LoVo (cell line): ENCODE measurements at regions not wholly inside any gene's neighbourhood (a gene's known extent, or its start where the extent isn't known, plus 50 kb on each side); places are given as distances from the start of the nearest gene placed in this dataset.
"Not testable (repeated sequence)": the region's sequence is repeated elsewhere in the genome, so short reads cannot be mapped to it uniquely, and the experiment has no call there.

Experiments used
- DNase-seq: peaks from one replicate; pipeline ENCODE4 v3.0.0-alpha.2; 2016; ENCODE audit warnings: low spot score

DNA sequence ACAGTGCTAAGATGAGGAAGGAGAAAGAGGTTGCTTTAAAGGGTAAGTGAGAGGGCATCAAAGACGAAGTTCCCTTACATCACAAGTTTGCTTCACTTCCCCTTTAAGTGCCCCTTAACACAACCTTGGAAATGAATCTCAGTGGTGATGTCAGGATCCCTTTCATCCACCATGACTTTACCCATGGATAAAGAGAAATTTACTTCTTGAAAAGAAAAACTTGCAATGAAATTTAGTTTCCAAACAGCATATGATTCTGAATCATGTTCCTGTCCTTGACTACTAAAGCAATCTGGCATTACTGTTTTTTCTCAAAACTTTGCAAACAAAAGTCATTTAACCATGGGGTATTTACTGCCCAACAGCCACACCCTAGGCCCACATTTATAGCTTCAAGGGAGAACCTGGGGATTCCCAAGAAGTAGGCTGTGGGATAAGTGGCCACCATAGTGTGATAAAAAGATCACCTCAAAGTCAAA lies 135.9 kb downstream of the ITGB8 start:
- DNase-seq, result no peak

DNA sequence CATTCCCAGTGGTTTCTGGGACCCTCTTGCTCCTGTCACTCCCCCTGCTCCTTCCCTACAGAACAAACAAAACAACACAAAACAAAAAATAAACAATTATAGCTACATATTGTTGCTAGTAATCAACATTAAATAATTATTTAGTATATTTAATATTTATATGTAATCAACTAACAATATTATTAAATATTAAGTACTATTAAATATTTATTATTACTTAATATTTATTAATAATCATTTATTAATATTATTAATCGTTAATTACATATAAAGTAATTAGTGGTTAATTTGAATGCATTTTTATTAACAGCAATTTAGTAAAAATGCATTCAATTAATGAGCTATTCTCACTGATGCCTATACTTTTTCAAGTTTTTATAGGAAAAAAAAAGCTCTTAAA lies 139.4 kb downstream of the ITGB8 start:
- DNase-seq, result no peak

DNA sequence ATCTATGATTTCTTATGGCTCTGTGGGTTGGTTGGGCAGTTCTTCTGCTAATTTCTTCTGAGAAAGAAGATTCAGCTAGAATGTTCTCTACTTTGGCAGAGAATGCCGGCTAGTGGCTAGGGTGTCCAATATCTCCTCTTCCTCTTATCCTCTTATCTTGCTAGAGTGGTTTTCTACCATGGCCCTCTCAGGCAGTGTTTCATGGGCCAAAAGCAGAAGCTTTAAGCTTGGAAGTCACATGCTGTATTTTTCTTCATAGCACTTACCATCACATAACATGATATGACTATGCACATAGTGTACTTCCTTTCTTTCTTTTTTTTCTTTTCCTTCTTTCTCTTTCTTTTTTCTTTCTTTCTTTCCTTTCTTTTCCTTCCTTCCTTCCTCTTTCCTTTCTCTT lies 140.0 kb downstream of the ITGB8 start:
- DNase-seq, result no peak

GRCh38 chr7:20474249-20474648 lies 141.2 kb upstream of the ABCB5 start:
- no peak for DNase-seq

DNA sequence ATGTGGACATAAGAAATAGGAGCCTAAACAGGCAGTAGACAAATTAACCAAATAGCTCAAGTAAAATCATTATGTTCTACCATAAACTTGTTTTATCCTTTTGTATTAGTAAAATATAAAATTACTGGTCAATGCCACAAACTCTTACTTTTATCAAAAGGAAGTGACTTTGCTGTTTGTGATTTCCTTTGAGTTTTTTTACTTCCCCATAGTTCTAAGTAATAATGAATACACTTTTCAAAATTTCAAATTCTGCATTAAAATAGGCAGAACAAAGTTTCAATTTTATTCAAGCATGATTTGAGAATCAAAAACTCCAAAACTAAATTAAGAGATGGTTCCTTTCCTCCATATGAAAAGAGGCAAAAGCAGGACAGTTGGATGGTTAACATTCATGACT lies 139.7 kb upstream of the ABCB5 start:
- no peak for DNase-seq

DNA sequence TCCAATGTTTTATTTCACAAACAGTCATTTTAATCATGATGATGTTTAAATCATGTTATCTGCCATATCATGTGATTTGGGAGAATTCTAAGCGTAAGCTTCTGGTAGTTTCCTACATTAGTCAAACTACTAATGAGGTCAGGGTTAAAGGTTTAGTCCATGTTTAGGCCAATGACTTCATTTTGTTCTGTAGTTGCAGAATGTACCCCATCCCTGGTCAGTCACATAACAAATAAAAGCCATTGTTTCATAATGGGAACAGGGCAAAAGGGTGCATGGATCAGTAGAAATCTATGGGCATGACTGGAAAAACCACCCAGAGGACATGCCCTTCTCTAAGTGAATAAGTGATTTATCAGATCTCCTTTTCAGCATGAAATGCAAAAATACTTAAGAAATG lies 138.4 kb upstream of the ABCB5 start:
- no peak for DNase-seq

DNA sequence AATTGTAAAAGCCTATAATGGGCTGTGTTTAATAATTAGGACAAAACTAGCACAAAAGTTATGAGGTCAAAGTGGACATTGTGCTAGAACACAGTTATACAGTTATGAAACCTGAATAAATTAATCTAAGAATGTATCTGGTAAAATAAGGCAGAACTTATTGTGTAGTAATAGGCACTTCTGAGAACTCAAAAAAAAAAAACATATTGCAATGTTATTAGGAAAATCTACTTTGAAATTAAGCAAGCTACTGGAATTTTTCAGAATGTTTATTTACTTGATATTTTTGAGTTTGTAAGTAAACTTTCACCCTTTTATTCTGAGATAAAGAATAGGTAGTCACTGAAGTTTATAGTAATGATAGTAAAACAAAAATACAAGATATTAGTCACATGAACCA lies 135.8 kb upstream of the ABCB5 start:
- no peak for DNase-seq

DNA sequence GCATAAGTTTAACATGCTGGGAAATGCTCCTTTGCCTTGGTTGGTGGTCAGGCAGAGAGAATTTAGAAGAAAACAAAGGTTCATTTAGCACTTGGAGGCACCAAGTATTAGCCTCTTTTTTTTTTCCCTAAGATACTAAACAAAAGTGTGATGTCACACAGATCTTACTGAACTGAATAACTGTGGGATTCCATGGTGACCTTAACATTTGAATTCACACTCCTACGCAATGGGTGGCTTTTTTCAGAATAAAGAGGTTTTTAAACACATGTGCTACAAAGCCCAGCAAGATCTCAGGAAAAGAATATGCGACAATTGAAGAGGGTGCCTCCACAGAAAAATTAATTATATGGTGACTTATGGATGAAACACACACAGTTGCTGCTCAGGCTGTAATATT lies 133.4 kb upstream of the ABCB5 start:
- DNase-seq, result no peak

GRCh38 chr7:20484356-20484755 lies 131.1 kb upstream of the ABCB5 start:
- no peak for DNase-seq

DNA sequence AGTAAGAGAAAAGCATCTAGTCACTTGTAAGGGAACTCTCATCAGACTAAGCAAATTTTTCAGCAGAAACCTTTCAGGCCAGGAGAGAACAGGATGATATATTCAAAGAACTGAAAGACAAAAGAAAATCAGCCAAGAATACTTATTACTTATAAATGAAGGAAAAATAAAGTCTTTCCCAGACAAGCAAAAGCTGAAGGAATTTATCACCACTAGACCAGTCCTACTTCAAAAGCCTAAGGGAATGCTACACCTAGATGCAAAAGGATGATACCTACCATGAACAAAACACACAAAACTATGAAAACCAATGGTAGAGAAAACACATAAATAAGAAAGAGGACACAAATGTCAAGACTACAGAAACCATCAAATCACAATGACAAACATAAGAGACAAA lies 126.6 kb upstream of the ABCB5 start:
- DNase-seq, result no peak

- DNase-seq, result no peak
Observed at GRCh38 chr7:20491284-20491683, 124.2 kb upstream of the ABCB5 start.

- no peak for DNase-seq
Observed at GRCh38 chr7:20494566-20494965, 120.9 kb upstream of the ABCB5 start.

DNA sequence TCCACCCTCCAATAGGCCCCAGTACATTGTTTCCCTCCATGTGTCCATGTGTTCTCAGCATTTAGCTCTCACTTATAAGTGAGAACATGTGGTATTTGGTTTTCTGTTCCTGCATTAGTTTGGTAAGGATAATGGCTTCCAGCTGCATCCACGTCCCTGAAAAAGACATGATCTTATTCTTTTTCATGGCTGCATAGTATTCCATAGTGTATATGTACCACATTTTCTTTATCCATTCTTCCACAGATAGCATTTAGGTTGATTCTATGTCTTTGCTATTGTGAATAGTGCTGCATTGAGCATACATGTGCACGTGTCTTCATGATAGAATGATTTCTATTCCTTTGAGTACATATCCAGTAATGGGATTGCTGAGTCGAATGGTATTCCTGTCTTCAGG lies 114.0 kb upstream of the ABCB5 start:
- DNase-seq, result not testable (repeated sequence)

DNA sequence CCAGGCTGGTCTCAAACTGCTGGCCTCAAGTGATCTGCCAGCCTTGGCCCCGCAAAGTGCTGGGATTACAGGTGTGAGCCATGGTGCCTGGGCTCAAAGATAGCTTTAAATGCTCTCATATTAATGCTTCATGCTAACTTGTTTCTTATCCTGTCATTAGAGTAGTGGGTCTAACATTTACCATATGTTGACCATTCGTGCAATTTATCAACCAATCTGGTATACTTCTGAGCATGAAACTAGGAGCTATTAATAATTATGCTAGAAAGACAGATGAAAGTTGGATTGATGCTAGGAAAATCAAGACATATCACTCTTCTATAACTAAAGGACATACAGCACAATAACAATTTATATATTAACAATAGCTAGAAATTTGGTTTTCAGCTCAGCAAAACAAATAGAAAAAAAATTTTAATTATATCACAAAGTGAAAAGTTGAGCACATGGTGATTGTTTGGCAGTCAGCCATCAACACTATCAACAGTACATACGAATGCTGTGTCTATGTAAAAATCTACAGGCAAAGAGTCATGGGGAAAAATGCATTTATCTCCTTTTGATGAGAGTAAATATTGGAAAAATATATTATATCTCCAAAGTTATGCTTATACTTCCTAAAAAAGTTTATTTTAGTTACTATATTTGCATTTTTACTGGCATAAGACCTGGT lies 112.1 kb upstream of the ABCB5 start:
- DNase-seq, result no peak

- DNase-seq, result no peak
Observed at GRCh38 chr7:20504060-20504459, 111.4 kb upstream of the ABCB5 start.

- no peak for DNase-seq
Observed at GRCh38 chr7:20506175-20506574, 109.3 kb upstream of the ABCB5 start.

- DNase-seq, result no peak
Observed at GRCh38 chr7:20507157-20507556, 108.3 kb upstream of the ABCB5 start.

GRCh38 chr7:20508109-20508508 lies 107.4 kb upstream of the ABCB5 start:
- no peak for DNase-seq

DNA sequence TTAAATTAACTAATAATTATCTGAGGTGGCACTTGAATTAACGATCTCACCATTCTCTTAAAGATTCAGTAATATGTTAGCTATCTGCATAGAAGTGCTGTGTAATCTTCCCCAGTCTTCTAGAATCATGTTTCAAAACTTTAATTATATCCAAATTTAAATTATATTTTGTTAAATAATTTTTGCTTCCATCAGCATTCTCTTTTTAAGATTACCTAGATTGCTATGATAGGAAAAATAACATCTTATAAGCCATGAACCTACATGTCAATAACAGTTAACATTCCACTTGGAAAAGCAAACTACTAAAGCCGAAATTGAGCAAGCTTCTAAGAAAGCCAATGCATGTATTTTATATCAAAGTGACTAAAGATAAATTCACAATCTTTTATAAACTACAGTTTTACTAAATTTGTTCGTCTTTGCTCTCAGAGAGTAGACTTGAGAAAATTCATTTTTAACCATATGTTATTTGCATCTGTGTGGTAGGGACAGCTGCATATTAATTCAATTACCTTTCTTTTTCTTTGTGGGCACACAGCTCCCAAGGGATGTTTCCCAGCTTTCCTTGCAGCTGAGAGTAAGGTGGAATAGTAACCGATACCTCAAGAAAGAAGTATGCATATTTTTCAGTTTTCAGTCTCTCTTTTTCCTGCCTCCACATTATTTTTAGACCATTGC lies 105.4 kb upstream of the ABCB5 start:
- no peak for DNase-seq

DNA sequence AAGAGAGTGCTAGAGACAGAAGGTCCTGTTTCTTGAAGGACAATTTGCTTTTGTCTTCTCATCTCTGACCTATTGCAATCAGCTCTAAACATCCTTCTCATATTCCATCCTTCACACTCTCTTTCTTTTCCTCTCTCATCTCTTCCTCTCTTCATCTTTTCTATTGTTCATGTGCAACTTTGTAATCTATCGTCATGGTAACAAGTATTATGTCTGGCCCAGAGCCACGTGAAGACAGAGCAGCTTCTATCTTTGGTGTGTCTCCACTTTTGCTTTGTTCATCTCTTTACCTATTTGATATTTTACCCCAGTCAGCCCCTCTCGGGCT lies 104.9 kb upstream of the ABCB5 start:
- DNase-seq, result no peak

DNA sequence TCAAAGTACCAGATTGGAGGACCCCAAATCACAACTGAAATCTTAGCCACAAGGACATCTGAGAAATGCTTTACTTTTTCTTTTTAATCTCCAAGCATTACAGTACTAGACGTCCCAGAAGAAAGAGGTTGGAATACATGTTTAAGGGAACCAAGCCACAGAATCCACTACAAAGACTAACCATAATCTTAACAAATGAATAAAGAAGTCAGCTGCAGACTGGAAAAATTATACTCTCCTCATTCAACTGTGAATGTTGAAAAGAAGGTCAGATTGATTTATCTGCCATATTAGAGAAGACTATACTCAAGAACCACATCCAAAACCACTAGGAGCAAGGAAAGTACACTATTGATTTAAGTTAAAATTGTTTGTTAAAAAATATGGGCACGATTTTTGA lies 102.1 kb upstream of the ABCB5 start:
- DNase-seq, result no peak

- DNase-seq, result no peak
Observed at GRCh38 chr7:20513897-20514296, 101.6 kb upstream of the ABCB5 start.

DNA sequence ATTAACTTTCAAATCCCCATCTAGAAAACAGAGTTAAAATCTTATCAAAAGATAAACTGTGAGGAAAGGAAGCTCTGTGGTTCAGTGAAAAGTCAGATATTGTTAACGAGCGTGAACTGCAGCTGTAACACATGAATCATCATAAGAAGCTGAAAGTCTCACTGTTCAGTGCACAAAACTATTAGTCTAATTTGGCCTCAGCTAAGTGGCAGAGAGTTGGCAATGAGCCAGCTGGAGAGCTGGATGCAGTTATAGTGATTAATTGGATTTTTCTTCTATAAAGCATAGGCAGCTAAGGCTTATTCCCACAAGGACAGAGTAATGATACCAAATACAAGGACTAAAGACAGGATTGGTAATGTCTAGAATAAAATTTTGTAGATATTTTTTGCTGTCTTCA lies 101.1 kb upstream of the ABCB5 start:
- peak; percentile 53 for DNase-seq

- no peak for DNase-seq
Observed at GRCh38 chr7:20519645-20520044, 95.8 kb upstream of the ABCB5 start.
